HUES48 (cell line): ENCODE measurements at regions not wholly inside any gene's neighbourhood (a gene's known extent, or its start where the extent isn't known, plus 50 kb on each side); places are given as distances from the start of the nearest gene placed in this dataset.

Experiments used
- H3K27ac ChIP-seq: one replicate; pipeline ENCODE4 v1.7.0; 2013; ENCODE audit warnings: low read depth, low read length, inconsistent platforms
- H3K27me3 ChIP-seq: 2 replicates; pipeline ENCODE4 v1.6.1; 2013; ENCODE audit warnings: mild to moderate bottlenecking, low read length; ENCODE audit not compliant: control insufficient read depth, insufficient read depth
- H3K36me3 ChIP-seq: 2 replicates; pipeline ENCODE4 v1.6.1; 2013; ENCODE audit warnings: low read length; ENCODE audit not compliant: control insufficient read depth, insufficient read depth
- H3K4me1 ChIP-seq: 2 replicates; pipeline ENCODE4 v1.6.1; 2013; ENCODE audit warnings: mild to moderate bottlenecking, low read length; ENCODE audit not compliant: control insufficient read depth, insufficient read depth
- H3K4me3 ChIP-seq: 2 replicates; pipeline ENCODE4 v1.5.1; 2013; ENCODE audit warnings: mild to moderate bottlenecking, low read depth, low read length
- H3K9ac ChIP-seq: 2 replicates; pipeline ENCODE4 v1.6.1; 2013; ENCODE audit warnings: mild to moderate bottlenecking, low read depth, low read length, moderate library complexity
- H3K9me3 ChIP-seq: 2 replicates; pipeline ENCODE4 v1.6.1; 2013; ENCODE audit warnings: low read length; ENCODE audit not compliant: control insufficient read depth, insufficient read depth

DNA sequence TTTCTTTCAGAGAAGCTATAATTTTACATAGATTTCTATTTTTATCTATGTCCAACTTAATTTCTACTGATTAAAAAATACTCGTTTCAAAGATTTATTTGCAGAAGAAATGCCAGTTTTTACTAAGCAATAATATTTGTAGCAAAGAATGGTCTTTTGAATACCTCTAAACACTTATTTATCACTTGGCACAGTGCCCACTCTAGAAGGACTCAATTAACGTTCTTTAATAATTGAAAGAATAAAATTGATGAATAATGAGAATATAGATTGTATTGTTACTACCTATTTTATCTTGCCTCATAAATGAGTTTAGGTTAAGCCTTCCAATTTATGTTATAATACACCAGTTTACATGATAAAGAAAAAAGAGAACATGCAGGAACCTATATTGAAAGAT lies 889.7 kb upstream of the CDH9 start:
- Histone ChIP-seq H3K9ac (no peak overlapping the region), H3K4me3 (no peak overlapping the region), H3K9me3 (no peaks in the 10 kb centered on the region), H3K27me3 (no peaks in the 10 kb centered on the region), H3K36me3 (no peaks in the 10 kb centered on the region), H3K27ac (no peak overlapping the region), H3K4me1 (no peaks in the 10 kb centered on the region)

DNA sequence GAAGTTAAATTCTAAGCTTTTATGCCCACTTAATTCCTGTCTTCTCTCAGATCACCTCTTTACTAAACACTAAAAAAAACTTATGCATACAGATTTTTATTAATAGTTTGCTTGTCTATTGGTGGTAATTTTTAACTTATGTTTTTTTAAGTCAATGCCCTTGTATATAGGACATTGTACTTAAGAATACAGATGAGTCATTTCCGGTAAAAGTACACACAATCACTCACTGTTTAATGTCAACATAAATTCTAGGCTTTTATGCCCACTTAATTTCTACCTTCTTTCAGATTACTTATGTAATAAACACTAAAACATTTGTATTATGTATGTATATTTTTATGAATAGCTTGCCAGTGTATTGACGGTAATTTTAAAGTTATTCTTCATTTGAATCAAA lies 872.8 kb upstream of the CDH9 start:
- no peak overlapping the region for H3K9ac ChIP-seq
- no peak overlapping the region for H3K27ac ChIP-seq

DNA sequence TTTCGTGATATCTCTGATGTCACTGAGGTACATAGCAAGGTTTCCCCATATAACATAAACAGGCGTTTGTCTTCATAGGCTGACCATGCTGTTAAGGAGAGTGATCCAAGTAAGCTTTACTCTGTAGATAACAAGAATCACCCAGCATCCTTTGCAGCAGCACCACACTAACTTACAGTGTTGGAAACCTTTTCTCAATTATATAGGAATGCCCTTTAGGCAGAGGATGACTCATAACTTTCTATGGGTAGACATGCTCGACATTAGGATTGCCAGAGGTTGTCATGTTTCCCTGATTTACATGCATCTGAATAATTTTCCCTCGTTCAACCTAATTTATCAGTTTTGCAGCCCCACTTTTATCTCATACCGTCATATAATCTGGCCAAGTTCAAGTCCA lies 870.0 kb upstream of the CDH9 start:
- Histone ChIP-seq H3K27ac (no peak overlapping the region), H3K4me1 (no peaks in the 10 kb centered on the region), H3K4me3 (no peak overlapping the region), H3K27me3 (no peaks in the 10 kb centered on the region), H3K9ac (no peak overlapping the region), H3K36me3 (no peaks in the 10 kb centered on the region), H3K9me3 (no peaks in the 10 kb centered on the region)

More for the DNA sequence above, 872.8 kb upstream of the CDH9 start:
- Histone ChIP-seq H3K36me3 (no peaks in the 10 kb centered on the region), H3K4me1 (no peaks in the 10 kb centered on the region), H3K9me3 (no peaks in the 10 kb centered on the region), H3K27me3 (no peaks in the 10 kb centered on the region), H3K4me3 (no peak overlapping the region)

DNA sequence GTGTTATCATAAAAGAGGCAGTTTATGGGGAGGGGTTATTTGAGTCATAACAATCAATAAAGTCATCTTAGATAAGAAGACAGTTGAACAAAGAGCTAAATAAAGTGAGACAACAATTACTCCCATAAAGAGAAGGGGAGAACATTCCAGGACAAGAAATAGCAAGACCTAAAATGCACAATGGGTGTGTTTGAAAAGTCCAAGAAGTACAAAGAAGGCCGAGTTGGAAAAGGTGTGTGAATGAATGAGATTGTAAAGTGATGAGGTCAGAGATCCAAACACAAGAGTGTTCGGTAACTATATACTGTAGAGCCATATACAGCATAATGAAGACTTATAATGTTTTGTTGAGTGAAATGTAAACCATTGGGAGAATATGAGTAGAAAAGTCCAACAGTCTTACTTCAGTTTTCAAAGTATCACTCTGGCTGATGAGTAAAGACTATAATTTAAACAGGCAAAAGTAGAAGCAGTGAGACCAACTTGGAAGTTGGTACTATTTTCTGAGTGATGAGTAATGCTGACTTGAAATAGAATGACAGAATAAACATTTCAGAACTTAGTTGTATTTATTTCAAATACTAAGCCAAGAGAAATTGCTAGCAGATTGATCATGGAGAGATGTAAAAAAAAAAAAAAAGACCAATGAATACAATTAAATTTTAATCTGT lies 868.7 kb upstream of the CDH9 start:
- Histone ChIP-seq H3K36me3 (no peaks in the 10 kb centered on the region), H3K27me3 (no peaks in the 10 kb centered on the region), H3K9me3 (no peaks in the 10 kb centered on the region), H3K4me3 (no peak overlapping the region), H3K9ac (no peak overlapping the region), H3K4me1 (no peaks in the 10 kb centered on the region), H3K27ac (no peak overlapping the region)

DNA sequence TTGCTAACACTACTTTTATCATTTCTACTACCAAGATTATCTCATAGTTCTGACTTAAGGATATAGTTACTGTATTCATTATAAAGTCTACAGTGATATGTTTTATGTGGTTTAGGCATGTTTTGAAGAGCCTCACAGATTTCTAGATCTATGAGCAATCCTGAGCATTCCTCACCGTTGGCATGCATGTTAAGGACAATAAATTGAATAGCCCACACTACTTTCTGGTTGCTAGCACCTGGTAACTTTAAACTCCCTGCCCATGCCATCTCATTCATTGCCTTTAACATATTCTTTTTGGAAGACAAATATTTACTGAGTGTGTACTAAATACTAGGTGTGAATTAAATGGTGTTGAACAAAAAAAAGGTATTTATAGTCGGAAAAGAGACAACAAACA lies 868.1 kb upstream of the CDH9 start:
- no peak overlapping the region for H3K9ac ChIP-seq
- H3K4me3 ChIP-seq, result no peak overlapping the region
- H3K36me3 ChIP-seq, result no peaks in the 10 kb centered on the region
- H3K9me3 ChIP-seq, result no peaks in the 10 kb centered on the region
- no peaks in the 10 kb centered on the region for H3K4me1 ChIP-seq
- H3K27me3 ChIP-seq, result no peaks in the 10 kb centered on the region
- no peak overlapping the region for H3K27ac ChIP-seq

DNA sequence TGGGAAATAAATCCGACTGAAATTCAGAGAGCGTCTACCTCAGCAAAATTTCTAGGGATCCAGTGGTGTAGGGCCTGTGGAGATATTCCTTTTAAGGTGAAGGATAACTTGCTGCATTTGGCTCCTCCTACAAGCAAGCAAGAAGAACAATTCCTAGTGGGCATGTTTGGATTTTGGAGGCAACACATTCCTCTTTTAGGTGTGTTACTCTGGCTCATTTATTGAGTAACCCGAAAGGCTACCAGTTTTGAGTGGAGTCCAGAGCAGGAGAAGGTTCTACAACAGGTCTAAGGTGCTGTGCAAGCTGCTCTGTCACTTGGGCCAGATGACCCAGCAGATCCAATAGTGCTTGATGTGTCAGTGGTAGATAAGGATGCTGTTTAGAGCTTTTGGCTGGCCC lies 862.4 kb upstream of the CDH9 start:
- Histone ChIP-seq H3K36me3 (no peaks in the 10 kb centered on the region), H3K27ac (no peak overlapping the region), H3K9ac (no peak overlapping the region), H3K27me3 (no peaks in the 10 kb centered on the region), H3K4me1 (no peaks in the 10 kb centered on the region), H3K4me3 (no peak overlapping the region), H3K9me3 (no peaks in the 10 kb centered on the region)

DNA sequence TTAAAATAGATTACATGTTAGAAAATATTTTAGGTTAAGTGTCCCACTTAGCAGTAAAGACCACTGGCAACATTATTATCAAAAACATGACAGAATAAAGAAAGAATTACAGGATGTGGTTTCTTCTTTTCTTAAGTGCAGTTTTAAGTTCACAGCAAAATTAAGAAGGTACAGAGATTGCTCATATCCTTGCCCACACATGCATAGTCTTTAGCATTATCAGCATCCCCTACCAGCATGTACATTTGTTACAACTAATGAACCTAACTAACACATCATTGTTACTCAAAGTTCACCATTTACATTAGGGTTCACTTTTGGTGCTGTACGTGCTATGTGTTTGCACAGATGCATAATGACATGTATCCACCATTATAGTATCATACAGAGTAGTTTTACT lies 837.7 kb upstream of the CDH9 start:
- 0 out of 2 replicates have a peak, but pooled peaks cover 4% of the 10 kb centered on the region for H3K9me3 ChIP-seq
- no peaks in the 10 kb centered on the region for H3K4me1 ChIP-seq
- H3K27me3 ChIP-seq, result no peaks in the 10 kb centered on the region
- H3K4me3 ChIP-seq, result no peak overlapping the region
- H3K27ac ChIP-seq, result no peak overlapping the region
- no peaks in the 10 kb centered on the region for H3K36me3 ChIP-seq
- no peak overlapping the region for H3K9ac ChIP-seq

DNA sequence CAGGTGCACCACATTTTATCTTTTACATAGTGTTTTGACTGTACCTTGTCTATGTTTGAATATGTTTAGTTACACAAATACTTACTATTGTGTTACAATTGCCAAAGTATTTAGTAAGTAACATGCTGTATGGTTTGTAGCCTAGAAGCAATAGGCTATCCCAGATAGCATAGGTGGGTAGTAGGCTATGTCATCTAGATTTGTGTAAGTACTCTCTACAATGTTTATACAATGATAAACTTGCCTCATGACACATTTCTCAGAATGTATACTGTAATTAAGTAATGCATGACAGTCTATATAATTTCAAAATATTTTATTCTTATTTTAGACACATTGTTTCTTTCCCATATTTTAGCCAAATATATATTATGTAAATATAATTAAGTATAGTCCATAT lies 836.8 kb upstream of the CDH9 start:
- H3K27me3 ChIP-seq, result no peaks in the 10 kb centered on the region
- no peaks in the 10 kb centered on the region for H3K4me1 ChIP-seq
- H3K9ac ChIP-seq, result no peak overlapping the region
- H3K9me3 ChIP-seq, result 0 out of 2 replicates have a peak, but pooled peaks cover 4% of the 10 kb centered on the region
- H3K4me3 ChIP-seq, result no peak overlapping the region
- no peak overlapping the region for H3K27ac ChIP-seq
- no peaks in the 10 kb centered on the region for H3K36me3 ChIP-seq

DNA sequence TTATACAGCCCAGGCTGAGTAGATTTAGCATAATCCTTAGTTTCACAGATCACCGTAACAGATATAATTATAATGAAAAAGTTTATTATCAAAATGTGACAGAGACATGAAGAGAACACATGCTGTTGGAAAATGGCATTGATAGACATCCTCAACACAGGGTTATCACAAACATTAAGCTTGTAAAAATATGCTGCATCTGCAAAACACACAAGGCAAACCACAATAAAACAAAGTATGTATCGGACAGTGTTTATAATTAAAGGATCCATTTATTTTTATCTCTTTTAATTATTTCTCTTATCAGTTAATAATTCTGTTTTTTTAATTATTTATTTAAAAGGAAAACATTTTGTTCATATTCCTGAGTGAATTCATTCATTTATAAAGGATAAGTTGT lies 829.9 kb upstream of the CDH9 start:
- Histone ChIP-seq H3K27ac (no peak overlapping the region), H3K36me3 (no peaks in the 10 kb centered on the region), H3K4me3 (no peak overlapping the region), H3K27me3 (no peaks in the 10 kb centered on the region), H3K4me1 (no peaks in the 10 kb centered on the region), H3K9me3 (no peaks in the 10 kb centered on the region; the same call in none of the 2 replicates), H3K9ac (no peak overlapping the region)

DNA sequence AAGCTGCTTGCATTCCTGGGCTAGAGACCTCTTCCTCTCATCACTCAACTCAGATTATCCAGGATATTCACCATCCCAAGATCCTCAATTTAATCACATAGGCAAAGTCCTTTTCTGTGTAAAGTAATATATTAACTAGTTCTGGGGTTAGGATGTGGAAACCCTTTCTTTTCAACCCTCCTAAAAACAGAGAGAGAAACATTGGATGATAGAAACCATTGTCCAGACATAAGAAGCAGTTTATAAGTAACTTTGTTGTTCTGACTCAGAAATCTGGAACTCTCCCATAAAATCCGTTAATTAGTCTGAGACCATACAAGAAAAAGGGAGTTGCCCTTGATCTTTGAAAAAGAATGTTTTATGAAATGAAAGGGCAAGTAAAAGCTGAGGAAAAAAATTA lies 817.1 kb upstream of the CDH9 start:
- Histone ChIP-seq H3K4me1 (no peaks in the 10 kb centered on the region), H3K27me3 (no peaks in the 10 kb centered on the region), H3K9ac (no peak overlapping the region), H3K4me3 (no peak overlapping the region), H3K36me3 (no peaks in the 10 kb centered on the region), H3K27ac (no peak overlapping the region), H3K9me3 (peaks cover 4% of the 10 kb centered on the region; the same call in 1 of the 2 replicates)

DNA sequence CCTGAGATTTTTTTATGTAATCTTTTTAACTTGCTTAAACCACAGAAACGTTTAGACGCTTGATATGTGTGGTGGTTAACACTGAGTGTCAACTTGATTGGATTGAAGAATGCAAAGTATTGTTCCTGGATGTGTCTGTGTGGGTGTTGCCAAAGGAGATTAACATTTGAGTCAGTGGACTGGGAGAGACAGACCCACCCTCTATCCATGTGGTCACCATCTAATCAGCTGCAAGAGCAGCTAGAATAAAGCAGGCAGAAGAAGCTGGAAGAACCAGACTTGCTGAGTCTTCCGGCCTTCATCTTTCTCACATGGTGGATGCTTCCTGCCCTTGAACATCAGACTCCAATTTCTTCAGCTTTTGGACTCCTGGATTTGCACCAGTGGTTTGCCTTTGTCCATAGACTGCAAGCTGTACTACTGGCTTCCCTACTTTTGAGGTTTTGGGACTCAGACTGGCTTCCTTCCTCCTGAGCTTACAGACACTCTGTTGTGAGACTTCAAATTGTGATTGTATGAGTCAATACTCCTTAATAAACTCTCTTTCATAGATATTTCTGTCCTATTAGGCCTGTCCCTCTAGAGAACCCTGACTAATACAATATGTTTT lies 816.0 kb upstream of the CDH9 start:
- Histone ChIP-seq H3K9ac (no peak overlapping the region), H3K27ac (no peak overlapping the region), H3K36me3 (no peaks in the 10 kb centered on the region), H3K27me3 (no peaks in the 10 kb centered on the region), H3K9me3 (no peaks in the 10 kb centered on the region), H3K4me1 (no peaks in the 10 kb centered on the region), H3K4me3 (no peak overlapping the region)
